B cell (primary cell): ENCODE measurements at regions not wholly inside any gene's neighbourhood (a gene's known extent, or its start where the extent isn't known, plus 50 kb on each side); places are given as distances from the start of the nearest gene placed in this dataset.

ENCODE experiments used
- ATAC-seq: fragments of 200-7000 bp; cut with Tn5 transposase; one replicate; pipeline ENCODE4 v1.10.0; 2021; ENCODE audit warnings: low read depth, mild to moderate bottlenecking, moderate number of reproducible peaks, moderate library complexity
- CTCF ChIA-PET: fragments of 350-600 bp; sonication (Branson Sonifier 250); formaldehyde crosslinking; loops from one replicate; lab custom pipeline; 2021; ENCODE audit warnings: antibody characterized with exemption, inconsistent platforms; lab: Charles Lee
- POLR2A ChIA-PET: fragments of 350-600 bp; sonication (Branson Sonifier 250); formaldehyde crosslinking; loops from one replicate; lab custom pipeline; 2021; ENCODE audit warnings: antibody characterized with exemption; lab: Charles Lee
- DNase-seq: peaks from one replicate; pipeline ENCODE4 v3.0.0; 2013
- H2AFZ ChIP-seq: 2 replicates; pipeline ENCODE4 v1.6.1; 2012; ENCODE audit warnings: mild to moderate bottlenecking, low read depth, low read length; ENCODE audit not compliant: insufficient read depth, poor library complexity, severe bottlenecking
- H3K27ac ChIP-seq, 2 donors: 1 replicate in 1 of 2; 2 replicates in 1 of 2; pipeline ENCODE4 v1.5.1; 2012 to 2013; ENCODE audit warnings: low read length in 2 of 2, mild to moderate bottlenecking in 2 of 2, moderate library complexity in 1 of 2
- H3K27me3 ChIP-seq, 4 experiments: fragments of 200-600 bp in 1 of 4; sonication (generic) in 1 of 4; replicated peaks in 1 of 4; 1 replicate in 2 of 4; 2 replicates in 2 of 4; pipeline versions ENCODE4 v1.6.1 to v1.7.0; 2013 to 2016; ENCODE audit warnings: low read length in 3 of 4, mild to moderate bottlenecking in 2 of 4, mixed read lengths in 1 of 4, moderate library complexity in 1 of 4; ENCODE audit not compliant: insufficient read depth in 4 of 4, control insufficient read depth in 3 of 4; ENCODE audit errors: control extremely low read depth in 1 of 4
- H3K36me3 ChIP-seq, 2 experiments: replicated peaks in 1 of 2; 1 replicate in 1 of 2; 2 replicates in 1 of 2; pipeline versions ENCODE4 v1.6.1 to v1.7.1; 2013; ENCODE audit warnings: low read length in 1 of 2; ENCODE audit not compliant: insufficient read depth in 2 of 2, control insufficient read depth in 1 of 2; ENCODE audit errors: control extremely low read depth in 1 of 2, extremely low read depth in 1 of 2
- H3K4me1 ChIP-seq, 2 donors: fragments of 200-600 bp in 1 of 2; sonication (generic) in 1 of 2; 1 replicate in 1 of 2; 2 replicates in 1 of 2; pipeline versions ENCODE4 v1.5.1 to v1.6.1; 2013 to 2017; ENCODE audit warnings: low read length in 2 of 2; ENCODE audit not compliant: control insufficient read depth in 2 of 2, insufficient read depth in 2 of 2
- H3K4me2 ChIP-seq: replicated peaks from 2 replicates; pipeline ENCODE3; 2012; ENCODE audit warnings: mild to moderate bottlenecking, low read depth, low read length; ENCODE audit not compliant: poor library complexity, severe bottlenecking
- H3K4me3 ChIP-seq, 5 experiments: fragments of 200-600 bp in 1 of 5; sonication (generic) in 1 of 5; 1 replicate in 3 of 5; 2 replicates in 2 of 5; pipeline versions ENCODE4 v1.5.1 to v1.7.0; 2011 to 2016; ENCODE audit warnings: low read length in 4 of 5, mild to moderate bottlenecking in 4 of 5, low read depth in 2 of 5, control low read depth in 1 of 5, moderate library complexity in 1 of 5; ENCODE audit not compliant: insufficient read depth in 1 of 5; ENCODE audit errors: control extremely low read depth in 1 of 5, extremely low read depth in 1 of 5
- H3K79me2 ChIP-seq: fragments of 200-600 bp; sonication (generic); one replicate; pipeline ENCODE4 v1.6.0; 2016; ENCODE audit warnings: low read length; ENCODE audit not compliant: control insufficient read depth, insufficient read depth
- H3K9ac ChIP-seq: fragments of 200-600 bp; sonication (generic); 2 replicates; pipeline ENCODE4 v1.6.1; 2017; ENCODE audit warnings: mild to moderate bottlenecking, low read length, moderate library complexity
- H3K9me3 ChIP-seq, 3 donors: one replicate each; pipeline versions ENCODE4 v1.6.1 to v1.7.1; 2013; ENCODE audit warnings: low read length in 2 of 3; ENCODE audit not compliant: control insufficient read depth in 2 of 3, insufficient read depth in 1 of 3; ENCODE audit errors: control extremely low read depth in 1 of 3
- H4K20me1 ChIP-seq: 2 replicates; pipeline ENCODE4 v1.6.0; 2012; ENCODE audit warnings: mild to moderate bottlenecking, low read length; ENCODE audit not compliant: insufficient read depth, control insufficient read depth, poor library complexity, severe bottlenecking
- H3K27ac Mint-ChIP-seq: one replicate; pipeline ENCODE4 v1.8.0; 2021; ENCODE audit warnings: mixed read lengths
- H3K27me3 Mint-ChIP-seq: one replicate; pipeline ENCODE4 v1.8.0; 2021; ENCODE audit warnings: mixed read lengths
- H3K4me1 Mint-ChIP-seq: one replicate; pipeline ENCODE4 v1.8.0; 2021; ENCODE audit warnings: mixed read lengths
- H3K4me3 Mint-ChIP-seq: one replicate; pipeline ENCODE4 v1.8.0; 2021; ENCODE audit warnings: mixed read lengths
- H3K9me3 Mint-ChIP-seq: one replicate; pipeline ENCODE4 v1.8.0; 2022; ENCODE audit warnings: mixed read lengths; ENCODE audit not compliant: insufficient read depth
- CTCF ChIP-seq: fragments of 200-600 bp; IDR thresholded peaks from one replicate; pipeline ENCODE4 v1.8.0; 2022; ENCODE audit warnings: antibody characterized with exemption, mild to moderate bottlenecking
- EZH2 ChIP-seq: IDR thresholded peaks from 2 replicates; pipeline ENCODE4 v1.6.1; 2012; ENCODE audit warnings: borderline replicate concordance, low read depth, mild to moderate bottlenecking, moderate library complexity, low read length; ENCODE audit not compliant: insufficient read depth, poor library complexity, severe bottlenecking
- WGBS: methylation state at CpG from one replicate; pipeline ENCODE4 v1.1.5; 2013; ENCODE audit warnings: missing lambda C conversion rate; ENCODE audit not compliant: insufficient coverage; 5-methylcytosine and 5-hydroxymethylcytosine counted together
- intact Hi-C: fragments of 100-400 bp; cut with micrococcal nuclease; formaldehyde crosslinking; loops from one replicate; pipeline ENCODE4 v1.10.0; 2022

- peaks cover 4% of the 10 kb centered on the region for H3K9me3 Mint-ChIP-seq
- Histone ChIP-seq H3K27ac (no peak overlapping the region), H3K79me2 (no peaks in the 10 kb centered on the region), H3K4me2 (no peak overlapping the region), H3K4me1 (no peaks in the 10 kb centered on the region), H3K4me3 (no peak overlapping the region), H3K9me3 (no peaks in the 10 kb centered on the region), H3K9ac (no peak overlapping the region), H4K20me1 (no peaks in the 10 kb centered on the region), H3K36me3 (no peaks in the 10 kb centered on the region), H3K27me3 (no peaks in the 10 kb centered on the region), H2AFZ (no peak overlapping the region)
- TF ChIP-seq EZH2 = no peak
- no peak for TF ChIP-seq CTCF
- no peak overlapping the region for H3K27ac Mint-ChIP-seq
- ATAC-seq (no peak), DNase-seq (no peak)
- H3K27me3 Mint-ChIP-seq = no peaks in the 10 kb centered on the region
- intact Hi-C loops = no loop called here
- H3K4me1 Mint-ChIP-seq = no peaks in the 10 kb centered on the region
- ChIA-PET CTCF (no interaction called here), POLR2A (no interaction called here)
- WGBS = 100% methylated on average over 2 of the region's 2 CpGs
- no peak overlapping the region for H3K4me3 Mint-ChIP-seq
These were observed 517.0 kb downstream of the SLC4A3 start for GRCh38 chr2:220144411-220144810.

- POLR2A ChIA-PET = no interaction called here
- H3K27me3 Mint-ChIP-seq = no peaks in the 10 kb centered on the region
These were observed 520.0 kb downstream of the SLC4A3 start for GRCh38 chr2:220147161-220148038.

More at GRCh38 chr2:220147161-220148038, 520.0 kb downstream of the SLC4A3 start:
- H3K4me2 ChIP-seq = no peak overlapping the region
- no peak overlapping the region for H3K9ac ChIP-seq
- H3K4me3 ChIP-seq = no peak overlapping the region
- Mint-ChIP-seq H3K4me1 (no peaks in the 10 kb centered on the region), H3K27ac (no peak overlapping the region), H3K9me3 (no peaks in the 10 kb centered on the region), H3K4me3 (no peak overlapping the region)
- no peak overlapping the region for H3K27ac ChIP-seq
- DNase-seq (no peak), ATAC-seq (no peak)
- TF ChIP-seq CTCF (no peak), EZH2 (no peak)
- no peaks in the 10 kb centered on the region for H3K36me3 ChIP-seq
- no peaks in the 10 kb centered on the region for H3K9me3 ChIP-seq
- 90% methylated on average over 2 of the region's 7 CpGs for WGBS
- H3K27me3 ChIP-seq = no peaks in the 10 kb centered on the region
- CTCF ChIA-PET = no interaction called here
- no peaks in the 10 kb centered on the region for H4K20me1 ChIP-seq
- H3K79me2 ChIP-seq = no peaks in the 10 kb centered on the region
- no peak overlapping the region for H2AFZ ChIP-seq
- intact Hi-C loops = no loop called here
- no peaks in the 10 kb centered on the region for H3K4me1 ChIP-seq
